GM18499 (cell line): ENCODE measurements at regions not wholly inside any gene's neighbourhood (a gene's known extent, or its start where the extent isn't known, plus 50 kb on each side); places are given as distances from the start of the nearest gene placed in this dataset.
"Not testable (repeated sequence)": the region's sequence is repeated elsewhere in the genome, so short reads cannot be mapped to it uniquely, and the experiment has no call there.

Experiments
- ATAC-seq: cut with Tn5 transposase; IDR thresholded peaks from one replicate; pipeline ENCODE4 v1.9.1; 2021; ENCODE audit warnings: moderate number of reproducible peaks; ENCODE audit not compliant: insufficient read depth, unreplicated experiment

- no peak for ATAC-seq
Measured at GRCh38 chr6:19349429-19349828, 487.7 kb upstream of the ID4 start.

DNA sequence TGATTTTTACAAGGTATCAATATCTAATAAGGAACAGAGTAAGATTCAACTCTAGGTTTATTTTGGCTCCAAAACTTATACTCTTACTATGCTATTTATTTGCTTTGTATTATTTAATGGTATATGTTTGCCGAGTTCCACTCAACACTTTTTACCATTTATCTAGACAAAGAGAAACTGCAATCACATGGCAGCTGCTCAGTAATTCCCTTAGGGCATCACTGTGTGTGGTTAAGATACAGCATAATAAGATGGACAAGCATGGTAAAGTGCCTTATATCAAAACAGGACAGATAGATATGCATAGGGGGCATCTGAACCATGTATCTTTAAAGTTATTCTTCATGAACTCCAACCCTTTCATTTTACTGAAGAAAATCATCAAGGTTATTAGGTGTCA lies 483.0 kb upstream of the ID4 start:
- ATAC-seq, result no peak

GRCh38 chr6:19356692-19357091 lies 480.5 kb upstream of the ID4 start:
- ATAC-seq, result no peak

DNA sequence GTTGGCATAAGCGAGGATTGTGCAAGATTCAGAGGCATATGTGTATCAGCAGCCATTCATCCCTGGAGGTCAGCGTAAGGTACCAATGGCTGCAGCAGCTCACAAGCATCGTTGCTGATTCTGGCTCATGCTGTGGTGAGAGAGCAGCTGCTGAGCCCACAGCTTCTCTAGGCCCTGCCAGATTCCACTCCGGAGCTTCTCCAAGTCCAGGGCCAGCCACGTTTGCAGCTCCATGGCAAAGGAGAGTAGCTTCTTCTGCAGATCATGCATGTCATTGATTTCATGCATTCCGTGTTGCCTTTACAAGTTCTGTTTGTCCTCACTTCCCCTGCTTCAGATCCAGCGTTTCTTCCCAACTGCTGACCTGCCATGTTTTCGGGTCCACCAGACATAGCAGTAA lies 474.8 kb upstream of the ID4 start:
- no peak for ATAC-seq

- ATAC-seq, result no peak
Measured at GRCh38 chr6:19368511-19368910, 468.7 kb upstream of the ID4 start.

- no peak for ATAC-seq
Measured at GRCh38 chr6:19369785-19370184, 467.4 kb upstream of the ID4 start.

DNA sequence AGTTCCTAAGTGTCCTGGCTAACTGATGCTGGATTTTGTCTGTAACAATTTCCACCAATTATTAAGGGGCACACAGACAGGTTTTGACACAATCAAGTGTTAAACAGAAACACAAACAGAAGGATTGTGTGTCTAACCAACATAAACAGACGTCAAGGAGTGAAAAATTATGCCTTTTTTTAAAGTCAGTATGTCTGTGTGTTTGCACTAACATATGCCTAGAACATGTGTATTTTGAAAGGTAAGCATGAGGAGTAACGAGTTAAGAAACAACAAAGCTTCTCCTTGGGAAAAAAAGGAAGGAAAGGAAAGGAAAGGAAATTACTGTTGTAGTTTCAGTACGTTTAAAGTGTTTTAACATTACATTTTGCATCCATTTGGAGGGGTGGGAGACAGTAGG lies 466.3 kb upstream of the ID4 start:
- ATAC-seq, result no peak

DNA sequence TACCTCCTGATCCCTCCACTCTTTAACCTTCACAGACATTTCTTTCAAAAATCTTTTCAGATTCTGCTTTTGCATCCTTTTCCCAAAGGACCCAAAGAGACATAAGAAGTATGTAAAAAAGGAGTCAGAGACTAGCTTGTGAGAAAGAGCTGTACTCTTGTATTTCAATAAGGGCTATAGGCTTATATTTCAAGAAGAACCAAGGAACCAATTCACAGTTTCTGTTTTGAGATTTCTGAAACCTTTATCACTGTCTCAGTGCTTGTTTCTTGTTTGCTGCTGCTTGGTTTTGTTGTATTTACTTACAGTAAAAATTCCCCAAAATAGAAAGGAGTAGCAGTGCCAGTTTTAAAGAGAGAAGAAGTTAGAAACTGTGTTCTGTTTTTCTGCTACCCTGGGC lies 461.6 kb upstream of the ID4 start:
- no peak for ATAC-seq

GRCh38 chr6:19377722-19378121 lies 459.4 kb upstream of the ID4 start:
- no peak for ATAC-seq

DNA sequence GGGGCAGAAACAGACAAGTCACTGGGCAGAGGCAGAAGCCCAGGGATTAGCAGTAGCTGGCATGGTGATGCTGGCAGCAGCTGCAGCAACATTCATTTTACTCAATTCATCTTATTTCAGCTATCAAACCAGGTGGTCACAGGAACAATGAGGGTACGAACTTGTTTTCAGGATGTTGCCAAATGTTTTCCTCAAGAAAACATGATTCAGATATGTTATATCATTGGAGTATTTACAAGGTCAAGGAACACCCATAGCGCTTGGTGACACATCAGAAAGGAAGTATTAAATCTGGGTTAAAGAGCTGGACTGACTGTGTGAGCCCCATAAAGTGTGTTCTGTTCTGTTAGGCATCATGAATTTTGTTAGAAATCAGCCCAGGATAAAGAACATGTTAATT lies 456.9 kb upstream of the ID4 start:
- no peak for ATAC-seq

DNA sequence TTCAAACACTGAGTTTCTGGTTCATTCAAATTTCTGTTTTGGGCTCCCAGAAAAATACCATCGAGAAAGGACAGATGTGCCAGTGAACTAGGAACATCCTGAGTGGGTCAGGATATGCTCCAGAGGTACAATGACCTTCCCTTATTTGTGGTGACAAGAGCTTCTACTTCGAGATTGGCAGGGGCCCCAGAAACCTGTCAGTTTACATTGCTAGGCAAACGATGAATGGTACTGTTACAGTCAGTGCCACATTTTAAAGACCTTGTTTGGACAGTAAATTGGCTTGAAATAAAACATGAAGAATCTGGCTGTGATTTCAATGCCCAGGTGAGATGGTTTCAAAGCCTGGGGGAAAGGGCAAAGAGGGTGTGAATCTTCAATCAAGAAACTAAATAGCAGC lies 454.5 kb upstream of the ID4 start:
- ATAC-seq, result no peak

DNA sequence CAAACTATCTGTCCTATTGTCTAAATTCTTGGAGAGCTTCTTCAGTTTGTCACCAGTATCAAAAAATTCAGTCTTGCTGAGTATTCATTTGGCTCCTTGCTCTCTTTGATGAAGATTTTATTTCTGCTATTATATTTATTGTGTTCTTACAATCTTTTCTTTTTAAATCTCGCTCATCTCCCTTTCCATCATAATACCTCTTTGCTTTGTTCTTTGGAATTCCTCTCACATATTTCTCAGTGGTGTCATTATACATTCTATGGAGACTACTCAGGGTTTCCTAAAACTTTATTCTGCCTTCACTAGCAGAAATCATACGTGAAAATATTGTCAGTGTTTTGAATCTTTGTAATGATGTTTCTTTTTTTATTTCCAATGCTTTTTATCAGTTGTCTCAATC lies 445.2 kb upstream of the ID4 start:
- no peak for ATAC-seq

DNA sequence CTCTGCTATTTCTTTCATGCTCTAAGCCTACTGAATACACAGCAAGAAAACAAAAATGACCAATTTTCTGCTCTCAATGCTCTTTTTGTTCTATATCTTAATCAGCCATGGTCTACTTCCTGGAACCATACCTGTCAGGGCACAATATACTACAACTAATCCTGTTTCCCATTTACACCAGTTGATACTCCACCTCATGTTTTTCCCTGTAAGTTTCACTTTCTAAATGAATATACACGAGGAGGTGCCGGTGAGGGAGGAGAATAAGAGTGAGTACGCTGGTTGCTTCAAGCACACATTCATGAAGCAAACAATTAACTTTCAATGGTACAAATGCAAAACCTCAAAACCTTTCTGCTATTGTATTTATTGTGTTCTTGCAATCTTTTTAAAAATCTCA lies 443.1 kb upstream of the ID4 start:
- no peak for ATAC-seq

DNA sequence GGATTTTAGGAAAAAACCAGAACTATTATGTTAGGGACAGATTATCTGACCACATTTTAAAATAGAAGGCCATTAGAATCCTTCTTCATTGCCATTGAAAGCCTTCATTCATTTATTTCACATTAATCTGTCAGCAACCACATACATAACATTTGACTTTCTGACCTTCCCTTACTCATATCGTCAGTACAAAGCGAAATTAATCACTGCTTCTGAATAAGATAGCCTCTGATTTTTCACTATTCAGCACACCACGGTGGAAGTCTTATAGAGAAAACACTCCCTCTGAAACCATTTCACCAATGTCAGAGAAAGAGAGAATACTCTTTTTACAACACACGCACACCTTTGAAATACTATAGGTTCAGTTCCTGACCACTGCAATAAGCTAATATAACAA lies 442.5 kb upstream of the ID4 start:
- no peak for ATAC-seq

- ATAC-seq, result no peak
Measured at GRCh38 chr6:19395316-19395715, 441.9 kb upstream of the ID4 start.

DNA sequence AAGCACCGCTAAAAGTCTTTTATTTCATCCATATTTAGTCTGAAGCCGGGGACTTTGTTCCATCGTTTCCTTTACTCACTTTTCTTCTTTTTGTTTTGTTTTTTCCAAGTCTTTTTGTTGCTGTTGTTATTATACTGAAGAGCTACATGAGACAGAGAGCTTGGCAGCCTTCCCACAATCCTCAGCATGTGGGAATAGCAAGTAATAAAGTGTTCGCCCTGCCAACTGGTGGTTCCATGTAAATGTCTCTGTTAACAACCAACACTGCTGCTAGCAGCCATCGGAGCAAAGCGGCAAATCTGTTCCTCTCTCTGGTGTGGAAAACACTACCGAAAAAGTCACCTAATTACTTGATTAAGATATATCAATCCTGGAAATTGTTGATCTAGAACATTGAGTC lies 437.8 kb upstream of the ID4 start:
- no peak for ATAC-seq

- ATAC-seq, result not testable (repeated sequence)
Measured at GRCh38 chr6:19404884-19405283, 432.3 kb upstream of the ID4 start.

- ATAC-seq, result no peak
Measured at GRCh38 chr6:19408331-19408730, 428.8 kb upstream of the ID4 start.

DNA sequence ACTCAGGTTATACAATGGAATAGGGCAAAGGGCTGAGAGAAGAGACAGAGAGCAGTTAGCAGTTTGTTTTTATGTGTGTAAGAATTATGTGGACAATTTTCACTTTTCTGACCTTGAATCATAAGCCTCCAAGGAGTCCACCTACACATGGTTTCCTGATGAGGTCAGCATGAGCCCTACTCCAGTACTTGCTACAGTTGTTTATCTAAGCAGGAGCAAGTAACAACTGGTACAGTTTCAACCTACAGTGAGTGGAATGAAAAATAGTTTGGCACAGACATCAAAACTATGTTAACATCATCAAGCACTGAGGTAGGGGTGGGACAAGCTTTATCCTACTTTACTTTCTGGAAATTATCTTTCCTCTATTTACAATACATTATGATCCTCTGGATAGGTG lies 426.7 kb upstream of the ID4 start:
- ATAC-seq, result no peak

- ATAC-seq, result no peak
Measured at GRCh38 chr6:19413323-19413722, 423.8 kb upstream of the ID4 start.

DNA sequence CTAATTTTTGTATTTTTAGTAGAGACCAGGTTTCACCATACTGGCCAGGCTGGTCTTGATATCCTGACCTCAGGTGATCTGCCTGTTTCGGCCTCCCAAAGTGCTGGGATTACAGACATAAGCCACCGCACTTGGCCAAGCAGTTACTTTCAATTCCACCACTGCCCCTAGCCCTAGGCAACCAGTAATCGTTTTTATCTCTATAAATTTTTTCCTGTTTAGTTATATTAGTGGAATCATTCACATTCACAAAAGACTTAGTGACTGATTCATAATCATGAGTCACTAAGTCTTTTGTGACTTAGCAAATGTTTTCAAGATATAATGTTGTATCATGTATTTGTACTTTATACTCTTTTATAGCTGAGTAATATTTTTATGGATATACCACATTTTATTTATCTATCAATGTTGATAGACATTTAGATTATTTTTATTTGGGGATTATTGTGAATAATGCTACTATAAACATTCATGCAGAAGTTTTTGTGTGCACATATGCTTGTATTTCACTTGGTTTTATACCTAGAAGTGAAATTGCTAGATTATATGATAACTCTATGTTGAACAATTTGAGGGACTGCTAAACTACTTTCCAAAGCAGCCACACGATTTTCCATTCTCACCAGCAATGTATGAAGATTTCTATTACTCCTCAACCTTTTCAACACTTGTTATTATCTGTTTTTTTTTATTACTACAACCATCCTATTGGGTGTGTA lies 421.4 kb upstream of the ID4 start:
- ATAC-seq, result no peak

DNA sequence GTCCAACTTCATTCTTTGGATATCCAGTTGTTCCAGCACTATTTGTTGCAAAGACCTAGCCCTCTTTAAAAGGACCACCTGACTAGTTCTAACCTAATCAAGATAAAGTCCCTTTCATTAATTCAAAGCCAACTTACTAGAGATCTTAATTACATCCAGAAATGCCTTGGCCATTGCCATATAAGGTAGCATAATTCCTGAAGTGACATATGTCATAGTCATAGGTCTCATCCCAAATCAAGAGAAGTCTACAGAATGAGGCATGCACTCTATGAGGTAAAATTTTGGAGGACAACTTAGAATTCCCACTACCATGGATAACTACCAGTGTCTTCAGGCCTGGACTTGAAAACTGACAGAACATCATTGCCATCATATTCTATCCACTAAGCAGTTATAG lies 420.4 kb upstream of the ID4 start:
- no peak for ATAC-seq

DNA sequence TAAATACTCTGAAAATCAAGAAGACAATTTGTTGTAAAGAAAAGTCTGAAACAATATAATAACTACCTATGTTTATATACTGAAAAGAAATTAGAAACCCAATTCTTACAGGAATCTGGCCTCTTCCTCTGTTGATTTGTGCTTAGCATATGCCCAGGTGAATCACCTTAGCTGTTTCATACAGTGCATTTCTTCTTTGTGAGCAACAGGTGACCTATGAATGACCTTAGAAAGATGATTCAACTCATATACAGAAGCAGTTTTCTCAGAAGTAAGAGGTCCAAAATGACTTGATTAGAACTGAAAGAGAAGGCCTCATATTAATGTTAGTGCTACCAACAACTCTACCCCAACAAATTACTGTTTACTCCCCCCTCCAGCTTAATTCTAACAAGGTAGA lies 419.5 kb upstream of the ID4 start:
- no peak for ATAC-seq
